Myocyte (in vitro differentiated cells): ENCODE measurements at regions not wholly inside any gene's neighbourhood (a gene's known extent, or its start where the extent isn't known, plus 50 kb on each side); places are given as distances from the start of the nearest gene placed in this dataset.

Experiments used
- DNase-seq: peaks from one replicate; pipeline ENCODE4 v3.0.0-alpha.2; 2012; ENCODE audit warnings: low read depth

DNA sequence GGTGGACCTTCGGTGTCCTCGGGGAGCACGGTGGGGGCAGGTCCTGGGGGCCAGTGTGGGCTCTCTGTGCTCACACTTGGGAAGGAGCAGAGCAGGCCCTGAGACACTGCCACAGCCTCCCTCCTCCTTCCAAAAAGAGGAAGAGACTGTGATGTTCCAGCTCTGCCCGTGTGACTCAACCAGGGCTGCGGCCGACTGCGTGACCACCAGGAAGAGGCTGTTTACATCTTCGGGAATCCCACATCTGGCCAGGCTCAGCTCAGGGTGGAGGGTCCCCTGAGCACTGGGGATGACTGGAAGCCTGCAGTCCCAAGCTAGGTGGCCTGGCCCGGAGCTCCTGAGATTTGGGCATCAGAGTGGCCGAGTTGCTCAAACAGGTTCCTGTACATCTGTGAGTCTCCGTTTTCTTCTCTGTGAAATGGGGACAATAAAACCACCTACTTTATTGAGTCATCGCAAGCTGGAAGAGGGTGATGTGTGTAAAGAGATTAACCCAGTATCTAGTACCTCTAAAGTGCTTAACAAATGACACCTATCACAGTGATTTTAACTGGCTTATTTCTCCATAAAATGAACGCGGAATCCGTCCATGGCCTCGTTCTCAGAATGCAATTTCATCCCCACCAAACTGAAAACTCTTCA is 242.1 kb downstream of the DLL1 start:
- DNase-seq = no peak

DNA sequence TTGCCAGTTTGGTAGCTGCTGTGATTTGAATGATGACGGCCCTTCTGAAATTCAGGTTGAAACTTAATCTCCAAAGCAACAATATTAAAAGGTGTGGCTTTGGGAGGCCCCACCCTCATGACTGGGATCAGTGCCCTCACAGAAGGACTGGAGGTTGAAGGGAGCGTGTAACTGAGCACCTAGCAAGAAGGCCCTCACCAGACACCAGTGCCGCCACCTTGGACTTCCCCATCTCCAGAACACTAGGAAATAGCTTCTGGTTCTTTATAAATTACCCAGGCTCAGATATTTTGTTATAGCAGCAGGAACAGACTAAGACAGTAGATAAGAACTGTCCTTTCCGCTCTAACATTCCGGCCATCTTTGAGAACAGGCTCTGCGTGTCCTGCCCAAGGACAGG is 243.1 kb downstream of the DLL1 start:
- DNase-seq = no peak

DNA sequence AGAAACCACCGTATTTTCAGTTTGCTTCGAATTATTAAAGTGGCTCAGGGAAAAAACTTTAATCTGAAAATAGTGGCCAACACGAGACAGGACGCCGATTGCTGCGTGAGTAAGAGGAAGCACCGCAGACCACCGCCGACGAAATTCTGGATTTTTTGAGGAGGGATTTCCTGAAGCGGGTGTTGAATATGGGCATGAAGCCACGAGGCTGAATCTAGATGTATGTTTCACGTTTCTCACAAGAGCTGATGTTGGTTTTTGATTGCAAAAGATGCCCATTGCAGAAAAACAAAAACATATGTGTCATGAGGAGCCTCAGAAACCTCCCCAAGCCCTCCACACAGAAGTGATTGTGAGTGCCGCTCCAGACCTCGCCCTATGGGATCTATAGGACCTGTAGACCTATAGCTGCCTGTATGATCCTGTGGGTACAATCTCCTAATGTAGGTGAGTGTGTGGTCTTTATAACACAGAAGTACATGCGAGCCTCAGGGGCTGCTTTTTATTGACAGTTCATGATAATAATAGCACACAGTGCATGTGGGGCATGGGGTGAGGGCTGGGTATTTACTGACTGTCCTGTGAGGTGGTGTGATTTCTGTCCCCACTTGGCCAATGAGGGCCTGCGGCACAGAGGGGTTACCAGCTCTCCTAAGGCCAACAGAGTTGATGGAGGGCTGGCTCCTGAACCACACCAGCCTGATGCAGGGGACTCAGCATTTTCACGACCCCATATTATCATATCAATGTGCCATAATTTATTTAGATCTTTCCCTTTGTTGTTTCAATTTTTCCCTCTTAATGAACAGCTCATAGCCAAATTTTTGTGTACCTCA is 243.9 kb downstream of the DLL1 start:
- no peak for DNase-seq

DNA sequence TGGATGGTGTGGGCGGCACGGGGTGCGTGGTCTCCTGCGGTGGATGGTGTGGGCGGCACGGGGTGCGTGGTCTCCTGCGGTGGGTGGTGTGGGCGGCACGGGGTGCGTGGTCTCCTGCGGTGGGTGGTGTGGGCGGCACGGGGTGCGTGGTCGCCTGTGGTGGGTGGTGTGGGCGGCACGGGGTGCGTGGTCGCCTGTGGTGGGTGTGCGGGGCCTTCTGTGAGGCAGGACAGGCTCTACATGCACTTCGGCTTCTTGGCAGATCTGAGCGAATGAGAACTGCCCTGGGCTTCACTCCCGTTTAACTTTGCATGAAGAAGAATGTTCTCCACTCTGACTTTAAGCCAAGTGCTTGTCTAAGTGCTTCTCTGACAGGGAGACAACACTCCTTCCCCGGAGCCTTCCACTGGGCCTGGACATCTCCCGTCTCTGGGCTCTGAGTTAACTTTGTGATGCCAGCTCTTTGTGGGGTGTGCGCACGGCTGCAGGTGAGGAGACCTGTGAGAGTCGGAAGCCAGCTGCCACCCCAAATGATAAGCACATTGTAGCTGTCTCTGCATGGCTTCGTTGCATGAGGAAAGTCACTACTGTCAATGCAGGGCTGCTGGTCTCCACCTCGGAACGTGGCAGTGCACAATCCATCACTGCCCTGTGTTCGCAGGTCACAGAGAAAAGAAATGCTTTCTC is 244.8 kb downstream of the DLL1 start:
- no peak for DNase-seq

DNA sequence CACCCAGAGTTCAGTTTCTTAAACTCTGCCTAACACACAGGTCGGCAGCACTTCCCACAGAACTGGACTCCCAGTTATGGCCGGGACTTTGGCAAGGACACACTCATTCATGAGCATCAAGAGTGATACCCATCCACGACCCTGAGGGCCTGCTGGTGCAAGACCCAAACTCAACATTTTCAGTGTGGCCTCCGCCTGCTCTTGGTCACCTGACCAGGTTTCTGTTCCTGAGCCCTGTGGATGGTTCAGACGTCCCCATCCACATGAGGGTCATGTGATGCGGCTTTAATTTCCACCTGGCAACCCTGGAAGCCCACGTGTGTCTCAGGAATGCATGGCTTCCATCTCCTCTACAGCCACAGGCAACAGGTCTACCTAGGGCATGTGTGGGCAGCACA is 245.3 kb downstream of the DLL1 start:
- DNase-seq = no peak

DNA sequence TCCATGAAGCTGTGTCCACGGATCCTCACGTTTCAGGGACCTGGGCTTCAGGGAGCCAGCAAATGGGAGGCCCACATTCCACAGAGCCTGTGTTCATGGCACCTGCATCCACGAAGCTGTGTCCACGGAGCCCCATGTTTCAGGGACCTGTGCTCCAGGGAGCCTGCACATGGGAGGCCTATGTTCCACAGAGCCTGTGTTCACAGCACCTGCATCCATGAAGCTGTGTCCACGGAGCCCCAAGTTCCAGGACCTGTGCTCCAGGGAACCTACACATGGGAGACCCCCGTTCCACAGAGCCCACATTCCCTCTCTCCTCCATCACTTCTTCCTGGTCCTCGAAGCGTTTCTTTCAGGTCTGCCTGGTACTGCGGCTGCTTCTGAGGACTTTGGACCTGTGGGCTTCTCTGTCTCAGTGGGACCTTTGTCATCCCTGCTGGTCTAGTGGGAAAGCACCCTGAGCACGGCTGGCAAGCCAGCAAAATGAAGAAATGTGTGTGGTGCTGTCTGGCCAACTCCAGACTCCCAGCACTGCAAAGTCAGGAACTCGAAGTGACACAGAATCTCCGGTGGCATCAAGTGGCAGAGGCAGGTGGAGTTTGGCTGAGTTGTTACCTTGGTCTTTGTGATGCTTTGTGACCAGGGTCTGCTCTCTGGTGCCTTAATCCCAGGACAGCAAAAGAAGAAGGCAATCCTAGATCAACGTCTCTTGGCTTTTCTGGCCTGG is 245.9 kb downstream of the DLL1 start:
- no peak for DNase-seq

DNA sequence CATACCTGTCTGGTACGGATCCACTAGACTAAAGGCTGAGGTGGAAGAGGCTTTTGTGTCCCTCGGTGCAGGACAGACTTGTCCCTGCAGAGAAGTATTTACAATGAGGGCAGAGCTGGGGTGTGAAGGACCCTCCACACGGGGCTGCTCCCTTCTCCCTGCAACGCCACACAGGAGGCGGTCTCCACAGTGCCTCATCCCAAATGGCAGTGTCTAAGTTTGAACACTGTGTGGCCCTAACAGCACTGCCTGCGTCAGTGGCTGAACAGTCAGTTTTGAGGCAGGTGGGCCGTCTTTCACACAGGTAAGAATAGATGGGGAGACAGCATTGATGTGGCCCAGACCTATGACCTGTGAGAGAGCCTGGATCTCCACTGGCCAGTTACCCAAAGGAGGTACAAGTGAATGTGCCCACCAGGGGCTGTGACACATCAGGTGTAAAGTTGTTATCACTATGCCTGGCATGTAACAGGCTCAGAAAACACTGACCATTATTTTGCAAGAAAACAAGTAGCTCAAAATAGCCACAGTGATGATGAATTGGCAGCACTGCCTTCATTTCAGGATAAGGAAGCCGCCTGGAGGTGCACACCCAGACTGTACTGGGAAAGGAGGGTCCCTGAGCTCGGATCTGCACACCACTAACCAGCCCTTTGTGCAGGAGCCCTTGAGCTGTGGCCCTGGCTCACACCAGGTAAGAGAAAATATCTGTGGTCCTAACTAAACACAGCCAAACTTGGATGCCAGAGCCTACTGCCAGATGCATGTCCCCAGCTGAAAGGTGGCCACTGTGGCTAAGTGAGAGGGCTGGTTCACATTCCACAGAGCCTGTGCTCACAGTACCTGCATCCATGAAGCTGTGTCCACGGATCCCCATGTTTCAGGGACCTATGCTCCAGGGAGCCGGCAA is 246.7 kb downstream of the DLL1 start:
- no peak for DNase-seq

DNA sequence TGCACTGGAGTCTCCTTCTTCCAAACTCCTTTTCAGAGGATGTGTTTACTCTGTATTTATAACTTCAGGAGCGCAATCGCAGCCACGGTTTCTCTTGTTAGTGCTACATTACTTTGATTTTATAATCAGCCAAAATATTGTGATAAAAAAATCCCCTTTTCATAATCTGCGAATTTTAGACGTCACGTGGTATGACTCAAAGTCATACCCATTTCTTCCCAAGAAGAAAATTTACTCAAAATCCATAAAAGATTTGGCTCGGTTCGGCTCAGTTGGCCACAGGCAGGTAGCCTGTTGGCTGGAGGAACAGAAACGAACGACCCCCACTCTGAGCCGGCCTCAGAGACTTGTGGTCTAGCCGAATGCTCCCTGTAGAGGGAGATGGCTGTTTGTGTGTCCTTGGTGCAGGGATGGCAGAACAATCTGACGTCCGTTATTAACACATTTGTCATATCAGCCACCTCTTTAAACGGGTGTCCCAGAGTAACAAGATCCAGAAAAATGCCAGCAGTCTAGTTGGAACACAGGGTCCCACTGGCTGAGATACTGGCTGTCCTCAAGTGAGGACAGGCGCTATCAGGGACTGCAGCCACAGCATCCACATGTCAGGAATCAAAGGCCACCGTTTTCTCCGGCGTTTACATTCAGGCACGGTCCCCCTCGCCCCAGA is 247.6 kb downstream of the DLL1 start:
- DNase-seq = no peak

DNA sequence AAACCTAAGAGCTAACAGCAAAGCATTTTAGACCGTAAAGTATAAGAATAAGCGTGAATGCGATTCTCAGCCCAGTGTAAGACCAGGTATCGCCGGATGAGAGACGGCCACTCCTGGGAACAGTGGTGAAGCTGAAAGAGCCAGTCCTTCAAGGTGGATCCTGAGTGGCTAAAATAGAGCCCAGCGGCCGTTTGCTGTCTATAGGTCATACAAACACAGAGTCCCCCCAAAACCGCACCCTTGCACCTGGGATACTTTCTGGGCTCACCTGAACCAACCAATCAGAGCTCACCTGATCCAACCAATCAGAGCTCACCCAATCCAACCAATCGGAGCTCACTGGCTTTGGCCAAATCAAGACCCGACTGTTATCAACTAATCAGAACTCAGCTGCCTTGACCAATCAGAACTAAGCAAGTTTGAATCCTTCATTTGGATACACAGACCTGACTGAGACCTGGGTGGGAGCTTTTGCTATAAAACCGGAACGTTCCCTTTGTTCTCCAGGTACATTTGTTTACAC is 248.2 kb downstream of the DLL1 start:
- DNase-seq = no peak

DNA sequence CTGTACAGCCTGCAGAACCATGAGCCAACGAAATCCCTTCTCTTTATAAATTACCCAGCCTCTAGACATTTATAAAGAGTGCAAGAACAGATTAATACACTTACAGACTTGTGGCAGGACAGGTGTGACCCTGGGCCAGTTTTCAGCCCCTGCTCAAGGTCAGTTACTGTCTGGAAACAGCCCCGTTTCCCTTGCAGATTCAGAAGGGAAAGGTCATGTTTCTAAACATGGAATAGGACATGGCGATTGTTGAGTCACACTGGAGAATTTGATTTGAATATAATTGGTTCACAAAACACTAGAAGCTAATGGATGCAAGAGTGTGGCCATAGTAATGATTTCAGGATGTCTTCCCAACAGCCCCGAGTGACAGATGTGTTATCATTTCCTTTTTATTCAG is 248.8 kb downstream of the DLL1 start:
- no peak for DNase-seq

DNA sequence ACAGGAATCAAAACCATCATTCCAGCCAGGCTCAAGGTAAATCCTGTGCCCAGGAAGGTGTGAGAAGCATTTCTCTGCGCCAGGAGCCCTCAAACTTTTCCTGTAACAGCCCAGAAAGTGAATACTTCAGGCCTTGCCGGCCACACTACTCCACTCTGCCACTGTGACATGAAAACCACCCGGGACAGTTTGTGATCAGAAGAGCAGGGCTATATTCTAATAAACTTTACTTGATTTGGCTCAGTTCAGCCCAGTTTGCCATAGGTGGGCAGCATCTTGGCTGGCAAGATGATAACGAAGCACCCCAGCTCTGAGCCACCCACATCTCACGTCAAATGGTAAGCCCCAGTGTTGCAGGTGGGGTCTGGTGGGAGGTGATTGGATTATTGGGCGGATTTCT is 249.4 kb downstream of the DLL1 start:
- DNase-seq = no peak

DNA sequence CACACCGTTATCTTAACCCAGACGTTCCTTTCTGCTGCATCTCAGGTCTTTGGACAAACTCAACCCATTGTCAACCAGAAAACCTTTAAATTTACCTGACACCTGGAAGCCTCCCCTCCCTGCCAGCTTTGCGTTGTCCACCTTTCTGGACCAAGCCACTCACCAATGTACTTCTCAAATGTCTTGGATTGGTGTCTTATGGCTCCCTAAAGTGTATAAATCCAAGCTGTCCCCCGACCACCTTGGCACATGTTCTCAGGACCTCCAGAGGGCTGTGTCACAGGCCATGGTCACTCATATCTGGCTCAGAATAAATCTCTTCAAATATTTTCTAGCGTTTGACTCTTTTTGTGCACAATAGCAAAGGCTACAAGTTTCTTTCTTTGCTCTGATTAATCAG is 250.0 kb downstream of the DLL1 start:
- DNase-seq = no peak

DNA sequence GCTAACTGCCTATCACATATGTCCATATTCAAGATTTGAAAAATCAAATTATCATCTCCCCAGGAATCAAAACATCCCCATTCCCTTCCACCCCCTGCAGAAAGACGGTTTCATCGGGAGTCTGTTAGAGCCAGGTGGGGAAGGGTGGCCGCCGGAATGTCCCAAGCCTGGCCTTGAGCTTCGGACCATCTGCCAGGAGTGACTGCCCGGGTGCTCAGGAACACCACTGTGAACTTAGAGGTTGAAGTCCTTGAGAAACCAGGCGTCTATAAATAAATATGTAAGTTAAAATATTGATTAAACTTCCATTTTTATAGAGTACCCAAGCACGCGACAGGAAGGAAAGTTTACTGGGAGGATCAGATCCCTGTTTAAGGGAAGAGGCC is 250.8 kb downstream of the DLL1 start:
- DNase-seq = no peak

DNA sequence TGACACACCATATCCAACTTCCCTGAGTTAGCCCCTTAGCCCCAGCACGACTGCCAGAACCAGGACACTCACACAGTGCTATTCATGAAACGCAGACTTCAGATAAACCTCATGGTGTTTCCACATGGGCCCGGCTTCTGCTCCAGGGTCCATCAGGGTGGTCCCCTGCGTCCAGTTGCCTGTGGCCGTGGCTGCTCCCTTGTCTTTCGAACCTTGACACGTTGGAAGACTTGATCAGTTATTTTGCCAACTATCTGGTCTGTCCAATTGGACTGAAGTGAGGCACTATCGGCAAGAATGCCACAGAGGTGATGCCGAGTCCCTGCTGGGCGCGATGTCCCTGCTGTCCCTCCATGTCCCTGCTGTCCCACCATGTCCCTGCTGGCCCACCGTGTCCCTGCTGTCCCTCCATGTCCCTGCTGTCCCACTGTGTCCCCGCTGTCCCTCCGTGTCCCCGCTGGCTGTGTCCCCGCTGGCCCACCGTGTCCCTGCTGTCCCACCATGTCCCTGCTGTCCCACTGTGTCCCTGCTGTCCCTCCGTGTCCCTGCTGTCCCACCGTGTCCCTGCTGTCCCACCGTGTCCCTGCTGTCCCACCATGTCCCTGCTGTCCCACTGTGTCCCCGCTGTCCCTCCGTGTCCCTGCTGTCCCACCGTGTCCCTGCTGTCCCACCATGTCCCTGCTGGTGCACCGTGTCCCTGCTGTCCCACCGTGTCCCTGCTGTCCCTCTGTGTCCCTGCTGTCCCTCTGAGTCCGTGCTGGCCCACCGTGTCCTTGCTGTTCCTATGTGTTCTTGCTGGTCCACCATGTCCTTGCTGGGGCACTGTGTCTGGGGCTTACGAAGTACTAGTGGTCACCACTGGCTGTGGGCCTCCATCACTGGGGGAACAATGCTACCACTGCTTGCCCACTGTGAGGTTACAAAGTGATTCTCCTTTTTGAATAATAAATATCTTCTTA is 251.4 kb downstream of the DLL1 start:
- DNase-seq = no peak

DNA sequence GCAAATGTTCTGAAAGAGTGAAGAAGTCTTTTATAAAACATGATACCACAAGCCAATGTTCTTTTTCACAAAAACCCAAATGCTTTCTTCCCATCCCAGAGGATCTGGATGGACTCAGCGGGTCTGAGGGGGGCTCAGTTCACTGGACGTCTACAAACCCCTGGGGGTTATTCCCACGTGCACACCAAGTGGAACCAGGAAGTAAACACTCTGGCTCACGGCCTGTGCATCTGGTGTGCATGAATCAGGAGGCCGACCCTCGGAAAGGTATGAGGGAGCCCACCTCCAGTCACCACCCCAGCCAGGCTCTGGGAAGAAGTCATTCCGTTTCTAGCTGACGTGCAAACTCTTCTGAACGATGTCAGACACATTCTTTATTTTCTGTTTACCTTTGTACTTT is 252.2 kb downstream of the DLL1 start:
- no peak for DNase-seq

DNA sequence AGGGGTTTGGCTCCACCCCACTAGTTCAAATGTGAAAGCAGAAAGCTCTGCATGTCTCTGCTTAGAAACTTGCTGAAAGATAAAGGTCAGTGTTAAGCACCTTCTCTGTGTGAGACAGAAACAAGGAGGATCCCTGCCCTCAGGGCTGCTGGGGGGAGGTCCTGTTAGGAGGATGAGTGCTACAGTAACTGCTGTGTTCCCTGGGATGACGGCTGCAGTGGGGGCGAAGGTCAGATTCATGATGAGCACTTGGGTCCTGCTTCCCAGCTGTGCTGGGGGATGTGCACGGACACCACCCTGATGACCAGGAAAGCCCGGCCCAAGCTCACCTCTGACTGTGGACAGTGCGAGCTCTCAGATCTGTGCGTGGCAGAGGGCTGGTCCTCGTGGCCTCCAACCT is 252.6 kb downstream of the DLL1 start:
- DNase-seq = no peak

DNA sequence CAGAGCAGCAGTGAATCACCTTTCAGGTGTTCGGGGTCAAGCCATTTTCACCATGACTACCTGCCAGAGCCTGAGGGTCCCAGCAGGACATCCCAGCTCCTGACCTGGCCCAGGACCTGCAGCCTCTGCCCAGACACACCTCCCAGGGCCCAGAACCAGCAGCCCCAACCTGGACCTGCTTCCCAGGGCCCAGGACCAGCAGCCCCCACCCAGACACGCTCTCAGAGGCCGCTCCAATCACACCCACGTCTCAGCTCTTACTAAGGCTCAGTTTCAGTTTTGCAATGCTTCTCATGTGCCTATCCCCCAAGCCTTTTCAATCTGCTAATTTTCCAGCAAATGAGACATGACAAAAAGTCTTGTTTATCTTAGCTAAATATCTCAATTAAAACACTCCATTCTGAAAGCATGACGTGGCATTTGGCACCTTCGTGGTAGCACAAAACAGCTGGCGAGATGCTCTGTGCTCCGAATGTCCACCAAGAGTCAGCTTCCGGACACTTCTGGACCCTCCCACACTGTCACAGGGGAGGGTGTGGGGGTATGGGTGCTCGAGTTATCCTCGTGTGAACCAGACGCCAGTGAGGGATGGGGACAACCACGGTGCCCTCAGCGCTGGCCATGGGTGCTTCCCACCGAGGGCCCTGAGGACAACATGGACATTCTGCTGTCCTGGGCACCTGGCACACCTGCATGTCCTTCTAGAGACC is 253.2 kb downstream of the DLL1 start:
- no peak for DNase-seq

DNA sequence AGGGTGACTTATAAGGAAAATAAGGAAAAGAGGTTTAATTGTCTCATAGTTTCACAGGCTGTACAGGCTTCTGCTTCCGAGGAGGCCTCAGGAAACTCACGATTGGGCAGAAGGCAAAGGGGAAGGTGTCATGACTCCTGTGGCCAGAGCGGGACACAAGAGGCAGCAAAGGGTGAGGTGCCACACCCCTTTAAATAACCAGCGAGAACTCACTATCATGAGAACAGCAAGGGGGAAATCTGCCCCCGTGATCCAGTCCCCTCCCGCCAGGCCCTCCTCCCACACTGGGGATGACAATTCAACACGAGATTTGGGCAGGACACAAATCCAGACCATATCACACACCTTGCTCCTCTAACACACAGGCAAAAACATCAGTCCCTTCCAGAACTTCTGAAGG is 254.0 kb downstream of the DLL1 start:
- no peak for DNase-seq
